HCT116 (cell line): ENCODE measurements at regions not wholly inside any gene's neighbourhood (a gene's known extent, or its start where the extent isn't known, plus 50 kb on each side); places are given as distances from the start of the nearest gene placed in this dataset.

Source experiments
- CEBPB ChIP-seq: IDR thresholded peaks from 2 replicates; pipeline ENCODE4 v1.6.1; 2012; ENCODE audit warnings: low read depth
- ELF1 ChIP-seq: IDR thresholded peaks from 2 replicates; pipeline ENCODE4 v1.6.1; 2012; ENCODE audit warnings: low read depth, borderline replicate concordance
- EZH2 ChIP-seq: fragments of 200-600 bp; sonication (generic); IDR thresholded peaks from 2 replicates; pipeline ENCODE4 v1.6.1; 2017; ENCODE audit warnings: antibody characterized with exemption, mixed run types
- FOSL1 ChIP-seq: IDR thresholded peaks from 2 replicates; pipeline ENCODE4 v1.6.1; 2012; ENCODE audit warnings: low read depth
- POLR2A ChIP-seq: IDR thresholded peaks from 2 replicates; pipeline ENCODE4 v1.7.0; 2011; ENCODE audit warnings: borderline replicate concordance; ENCODE audit not compliant: insufficient read depth, insufficient read length; ENCODE audit errors: extremely low read depth
- TF ChIP-seq, protein P1 (sequence below): IDR thresholded peaks from 2 replicates; pipeline ENCODE4 v1.6.1; 2011; ENCODE audit warnings: mild to moderate bottlenecking, low read length, moderate library complexity; ENCODE audit not compliant: insufficient replicate concordance; ENCODE audit errors: extremely low read depth
- TF ChIP-seq, protein P2 (sequence below), 3 experiments: fragments of 200-600 bp in 1 of 3; sonication (generic) in 1 of 3; IDR thresholded peaks in 2 of 3; conservative IDR thresholded peaks in 1 of 3; 2 replicates each; pipeline ENCODE4 v1.5.1; 2012 to 2017; ENCODE audit warnings: low read depth in 2 of 3, low read length in 2 of 3, antibody characterized with exemption in 1 of 3, borderline replicate concordance in 1 of 3, control low read depth in 1 of 3, mild to moderate bottlenecking in 1 of 3, mixed read lengths in 1 of 3, mixed run types in 1 of 3, moderate library complexity in 1 of 3; ENCODE audit not compliant: insufficient read depth in 1 of 3
- TF ChIP-seq, protein P3 (sequence below): IDR thresholded peaks from 2 replicates; pipeline ENCODE4 v1.6.1; 2012
- TF ChIP-seq, protein P4 (sequence below): IDR thresholded peaks from 2 replicates; pipeline ENCODE4 v1.6.1; 2012; ENCODE audit warnings: low read depth

DNA sequence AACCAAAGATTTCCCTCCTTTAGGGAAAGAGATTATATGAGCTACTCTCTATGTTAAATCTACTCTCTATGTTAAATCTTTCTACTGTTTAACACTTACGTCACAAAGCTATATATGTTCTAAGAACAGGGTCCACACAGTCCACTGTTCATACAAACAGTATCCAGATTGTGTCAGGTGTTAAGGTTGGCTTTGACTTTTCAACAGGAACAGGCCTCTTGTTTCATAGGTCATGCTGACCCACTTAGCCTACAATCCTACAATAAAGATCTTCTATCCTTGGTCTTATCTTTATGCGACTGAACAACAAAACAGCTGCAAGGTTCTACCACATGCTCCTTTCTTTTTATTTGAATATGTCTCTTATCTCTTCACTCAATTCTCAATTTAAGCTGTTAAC lies 134.9 kb downstream of the LTN1 start:
- no peak for TF ChIP-seq EZH2
- TF ChIP-seq, protein P1, sequence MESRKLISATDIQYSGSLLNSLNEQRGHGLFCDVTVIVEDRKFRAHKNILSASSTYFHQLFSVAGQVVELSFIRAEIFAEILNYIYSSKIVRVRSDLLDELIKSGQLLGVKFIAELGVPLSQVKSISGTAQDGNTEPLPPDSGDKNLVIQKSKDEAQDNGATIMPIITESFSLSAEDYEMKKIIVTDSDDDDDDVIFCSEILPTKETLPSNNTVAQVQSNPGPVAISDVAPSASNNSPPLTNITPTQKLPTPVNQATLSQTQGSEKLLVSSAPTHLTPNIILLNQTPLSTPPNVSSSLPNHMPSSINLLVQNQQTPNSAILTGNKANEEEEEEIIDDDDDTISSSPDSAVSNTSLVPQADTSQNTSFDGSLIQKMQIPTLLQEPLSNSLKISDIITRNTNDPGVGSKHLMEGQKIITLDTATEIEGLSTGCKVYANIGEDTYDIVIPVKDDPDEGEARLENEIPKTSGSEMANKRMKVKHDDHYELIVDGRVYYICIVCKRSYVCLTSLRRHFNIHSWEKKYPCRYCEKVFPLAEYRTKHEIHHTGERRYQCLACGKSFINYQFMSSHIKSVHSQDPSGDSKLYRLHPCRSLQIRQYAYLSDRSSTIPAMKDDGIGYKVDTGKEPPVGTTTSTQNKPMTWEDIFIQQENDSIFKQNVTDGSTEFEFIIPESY: no peak
- no peak for TF ChIP-seq POLR2A
- TF ChIP-seq, protein P2, sequence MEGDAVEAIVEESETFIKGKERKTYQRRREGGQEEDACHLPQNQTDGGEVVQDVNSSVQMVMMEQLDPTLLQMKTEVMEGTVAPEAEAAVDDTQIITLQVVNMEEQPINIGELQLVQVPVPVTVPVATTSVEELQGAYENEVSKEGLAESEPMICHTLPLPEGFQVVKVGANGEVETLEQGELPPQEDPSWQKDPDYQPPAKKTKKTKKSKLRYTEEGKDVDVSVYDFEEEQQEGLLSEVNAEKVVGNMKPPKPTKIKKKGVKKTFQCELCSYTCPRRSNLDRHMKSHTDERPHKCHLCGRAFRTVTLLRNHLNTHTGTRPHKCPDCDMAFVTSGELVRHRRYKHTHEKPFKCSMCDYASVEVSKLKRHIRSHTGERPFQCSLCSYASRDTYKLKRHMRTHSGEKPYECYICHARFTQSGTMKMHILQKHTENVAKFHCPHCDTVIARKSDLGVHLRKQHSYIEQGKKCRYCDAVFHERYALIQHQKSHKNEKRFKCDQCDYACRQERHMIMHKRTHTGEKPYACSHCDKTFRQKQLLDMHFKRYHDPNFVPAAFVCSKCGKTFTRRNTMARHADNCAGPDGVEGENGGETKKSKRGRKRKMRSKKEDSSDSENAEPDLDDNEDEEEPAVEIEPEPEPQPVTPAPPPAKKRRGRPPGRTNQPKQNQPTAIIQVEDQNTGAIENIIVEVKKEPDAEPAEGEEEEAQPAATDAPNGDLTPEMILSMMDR (IDR thresholded peaks at IDR 0.05 in 2 of 3, conservative IDR thresholded peaks at IDR 0.05 in 1 of 3; ENCODE audit: borderline replicate concordance in 1 of 3, insufficient read depth in 1 of 3, low read depth in 2 of 3, low read length in 2 of 3): no peak
- TF ChIP-seq CEBPB: no peak
- TF ChIP-seq, protein P3, sequence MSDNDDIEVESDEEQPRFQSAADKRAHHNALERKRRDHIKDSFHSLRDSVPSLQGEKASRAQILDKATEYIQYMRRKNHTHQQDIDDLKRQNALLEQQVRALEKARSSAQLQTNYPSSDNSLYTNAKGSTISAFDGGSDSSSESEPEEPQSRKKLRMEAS: no peak
- TF ChIP-seq FOSL1: no peak
- TF ChIP-seq, protein P4, sequence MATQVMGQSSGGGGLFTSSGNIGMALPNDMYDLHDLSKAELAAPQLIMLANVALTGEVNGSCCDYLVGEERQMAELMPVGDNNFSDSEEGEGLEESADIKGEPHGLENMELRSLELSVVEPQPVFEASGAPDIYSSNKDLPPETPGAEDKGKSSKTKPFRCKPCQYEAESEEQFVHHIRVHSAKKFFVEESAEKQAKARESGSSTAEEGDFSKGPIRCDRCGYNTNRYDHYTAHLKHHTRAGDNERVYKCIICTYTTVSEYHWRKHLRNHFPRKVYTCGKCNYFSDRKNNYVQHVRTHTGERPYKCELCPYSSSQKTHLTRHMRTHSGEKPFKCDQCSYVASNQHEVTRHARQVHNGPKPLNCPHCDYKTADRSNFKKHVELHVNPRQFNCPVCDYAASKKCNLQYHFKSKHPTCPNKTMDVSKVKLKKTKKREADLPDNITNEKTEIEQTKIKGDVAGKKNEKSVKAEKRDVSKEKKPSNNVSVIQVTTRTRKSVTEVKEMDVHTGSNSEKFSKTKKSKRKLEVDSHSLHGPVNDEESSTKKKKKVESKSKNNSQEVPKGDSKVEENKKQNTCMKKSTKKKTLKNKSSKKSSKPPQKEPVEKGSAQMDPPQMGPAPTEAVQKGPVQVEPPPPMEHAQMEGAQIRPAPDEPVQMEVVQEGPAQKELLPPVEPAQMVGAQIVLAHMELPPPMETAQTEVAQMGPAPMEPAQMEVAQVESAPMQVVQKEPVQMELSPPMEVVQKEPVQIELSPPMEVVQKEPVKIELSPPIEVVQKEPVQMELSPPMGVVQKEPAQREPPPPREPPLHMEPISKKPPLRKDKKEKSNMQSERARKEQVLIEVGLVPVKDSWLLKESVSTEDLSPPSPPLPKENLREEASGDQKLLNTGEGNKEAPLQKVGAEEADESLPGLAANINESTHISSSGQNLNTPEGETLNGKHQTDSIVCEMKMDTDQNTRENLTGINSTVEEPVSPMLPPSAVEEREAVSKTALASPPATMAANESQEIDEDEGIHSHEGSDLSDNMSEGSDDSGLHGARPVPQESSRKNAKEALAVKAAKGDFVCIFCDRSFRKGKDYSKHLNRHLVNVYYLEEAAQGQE: no peak
- TF ChIP-seq ELF1: no peak
